Amniotic epithelial cell (primary cell): ENCODE measurements at regions not wholly inside any gene's neighbourhood (a gene's known extent, or its start where the extent isn't known, plus 50 kb on each side); places are given as distances from the start of the nearest gene placed in this dataset.
"Not testable (repeated sequence)": the region's sequence is repeated elsewhere in the genome, so short reads cannot be mapped to it uniquely, and the experiment has no call there.

Source experiments
- DNase-seq: peaks from one replicate; pipeline ENCODE4 v3.0.0-alpha.2; 2010; ENCODE audit warnings: low read depth

GRCh38 chr6:165846123-165846966 lies 183.3 kb upstream of the PDE10A start:
- no peak for DNase-seq

DNA sequence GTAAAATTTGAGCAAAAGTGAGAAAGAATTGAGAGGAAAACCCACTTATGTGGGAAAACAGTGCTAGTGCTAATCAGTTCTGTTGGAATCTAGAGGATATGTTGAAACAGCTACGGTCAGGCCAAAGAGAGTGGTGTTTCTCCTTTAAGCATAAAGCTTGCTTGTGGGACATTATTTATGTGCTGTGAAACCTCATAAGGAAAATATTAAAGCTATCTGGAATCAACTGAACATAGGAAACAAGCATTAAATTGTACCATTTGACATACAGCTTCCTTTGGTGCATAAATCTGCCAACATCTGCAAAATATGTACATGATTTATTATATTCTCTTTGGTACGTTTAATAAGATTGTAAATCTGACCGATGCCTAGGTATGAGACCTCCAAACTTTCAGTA lies 182.5 kb upstream of the PDE10A start:
- peak; percentile 88 for DNase-seq

DNA sequence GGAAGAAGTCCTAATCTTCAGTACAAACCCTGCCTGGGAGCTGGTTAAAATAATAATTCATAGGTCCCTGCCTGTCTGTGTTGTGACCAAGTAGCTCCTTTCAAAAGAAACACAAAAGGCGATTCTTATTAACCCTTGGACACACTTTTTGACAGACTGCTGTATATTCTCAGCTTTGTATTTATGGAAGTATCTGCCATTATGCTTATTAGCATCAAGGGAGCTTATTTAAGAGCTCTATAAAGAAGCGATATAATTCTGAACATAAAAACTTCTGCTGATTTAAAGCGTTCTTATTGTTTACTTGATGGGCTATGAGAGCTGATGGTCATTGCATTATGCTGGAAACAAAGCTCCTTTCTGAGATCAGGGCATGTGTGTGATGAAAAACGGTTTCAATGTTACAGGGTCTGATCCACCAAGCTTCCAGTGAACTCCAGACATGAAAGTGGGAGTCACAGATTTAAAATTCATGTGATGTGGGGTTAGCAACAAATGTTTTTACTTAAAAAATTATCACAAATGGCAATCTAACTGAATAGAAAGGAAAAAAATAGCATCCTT lies 181.8 kb upstream of the PDE10A start:
- no peak for DNase-seq

- no peak for DNase-seq
These were observed 181.2 kb upstream of the PDE10A start for GRCh38 chr6:165844232-165844631.

- DNase-seq: no peak
These were observed 180.6 kb upstream of the PDE10A start for GRCh38 chr6:165843568-165844113.

- no peak for DNase-seq
These were observed 180.1 kb upstream of the PDE10A start for GRCh38 chr6:165843121-165843520.

DNA sequence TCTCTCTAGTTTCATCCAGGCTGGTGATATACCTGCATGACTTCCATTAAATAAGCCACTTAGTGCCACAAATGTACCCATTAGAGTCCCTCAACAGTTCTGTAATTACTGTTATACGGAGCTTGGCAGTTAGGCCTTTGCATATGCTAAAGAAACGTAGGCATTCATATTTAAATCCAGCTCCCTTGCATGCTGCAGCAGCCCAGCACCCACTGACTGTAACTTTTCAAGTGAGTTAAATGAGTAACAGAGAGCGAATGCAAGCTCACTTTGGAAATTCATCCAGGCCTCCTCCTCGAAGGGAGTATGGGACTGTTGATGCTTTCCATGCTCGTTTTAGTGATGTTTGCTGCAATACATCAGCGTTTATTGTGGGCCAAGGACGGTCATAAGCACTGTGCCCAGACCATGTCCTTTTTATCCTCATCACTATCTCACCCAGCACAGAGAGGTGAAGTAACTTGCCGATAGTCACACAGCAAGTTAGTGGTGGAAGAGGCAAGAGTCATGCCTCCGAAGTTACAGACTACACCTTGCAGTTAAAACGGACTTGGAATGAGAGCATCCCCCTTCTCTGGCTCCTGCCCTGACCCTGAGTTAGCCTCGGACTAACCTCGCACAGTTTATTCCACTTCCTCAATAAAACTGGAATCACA lies 179.4 kb upstream of the PDE10A start:
- DNase-seq: no peak

GRCh38 chr6:165841153-165841558 lies 178.1 kb upstream of the PDE10A start:
- no peak for DNase-seq

GRCh38 chr6:165837948-165838745 lies 175.1 kb upstream of the PDE10A start:
- DNase-seq: peak; percentile 42

DNA sequence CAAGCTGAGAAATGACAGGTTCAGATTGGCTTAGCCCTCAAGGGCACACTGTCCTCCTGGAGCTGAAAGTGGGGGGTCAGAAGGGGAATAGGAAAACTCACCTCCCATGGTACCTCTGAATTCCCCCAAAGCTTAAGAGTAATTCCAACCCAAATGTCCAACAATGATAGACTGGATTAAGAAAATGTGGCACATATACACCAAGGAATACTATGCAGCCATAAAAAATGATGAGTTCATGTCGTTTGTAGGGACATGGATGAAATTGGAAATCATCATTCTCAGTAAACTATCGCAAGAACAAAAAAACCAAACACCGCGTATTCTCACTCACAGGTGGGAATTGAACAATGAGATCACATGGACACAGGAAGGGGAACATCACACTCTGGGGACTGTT lies 173.6 kb upstream of the PDE10A start:
- DNase-seq: not testable (repeated sequence)

- no peak for DNase-seq
These were observed 172.4 kb upstream of the PDE10A start for GRCh38 chr6:165835410-165835851.

DNA sequence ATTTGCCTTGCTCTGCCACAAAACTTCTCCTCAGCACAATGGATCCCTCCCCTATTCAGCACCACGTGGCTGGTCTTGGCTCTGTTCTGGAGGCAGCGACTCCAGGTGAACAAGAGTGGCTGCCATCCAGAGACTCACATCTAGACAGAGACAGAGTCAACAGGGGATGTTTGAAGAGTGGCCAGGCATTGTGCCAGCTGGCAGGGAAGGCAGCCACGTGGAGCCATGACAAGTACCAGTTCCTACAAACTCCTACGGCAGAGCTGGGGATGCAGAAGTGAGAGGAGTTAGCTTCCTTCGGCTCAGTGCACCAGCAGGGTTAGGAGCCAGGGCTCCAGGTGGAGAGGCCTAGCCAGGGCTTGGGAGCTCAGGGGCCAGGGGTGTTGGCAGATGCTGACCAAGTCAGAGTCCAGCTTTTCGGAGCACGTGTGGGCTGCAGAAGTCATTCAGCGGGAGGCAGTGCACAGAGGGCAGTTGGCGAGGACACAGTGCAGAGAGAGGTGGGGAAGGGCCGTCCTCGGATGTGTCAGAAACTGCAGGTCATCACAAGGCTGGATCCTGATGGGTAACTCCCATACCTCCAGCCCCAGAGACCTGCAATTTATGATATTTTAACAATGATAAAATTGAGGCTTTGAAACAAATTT lies 171.7 kb upstream of the PDE10A start:
- no peak for DNase-seq

- no peak for DNase-seq
These were observed 170.3 kb upstream of the PDE10A start for GRCh38 chr6:165833355-165833754.

DNA sequence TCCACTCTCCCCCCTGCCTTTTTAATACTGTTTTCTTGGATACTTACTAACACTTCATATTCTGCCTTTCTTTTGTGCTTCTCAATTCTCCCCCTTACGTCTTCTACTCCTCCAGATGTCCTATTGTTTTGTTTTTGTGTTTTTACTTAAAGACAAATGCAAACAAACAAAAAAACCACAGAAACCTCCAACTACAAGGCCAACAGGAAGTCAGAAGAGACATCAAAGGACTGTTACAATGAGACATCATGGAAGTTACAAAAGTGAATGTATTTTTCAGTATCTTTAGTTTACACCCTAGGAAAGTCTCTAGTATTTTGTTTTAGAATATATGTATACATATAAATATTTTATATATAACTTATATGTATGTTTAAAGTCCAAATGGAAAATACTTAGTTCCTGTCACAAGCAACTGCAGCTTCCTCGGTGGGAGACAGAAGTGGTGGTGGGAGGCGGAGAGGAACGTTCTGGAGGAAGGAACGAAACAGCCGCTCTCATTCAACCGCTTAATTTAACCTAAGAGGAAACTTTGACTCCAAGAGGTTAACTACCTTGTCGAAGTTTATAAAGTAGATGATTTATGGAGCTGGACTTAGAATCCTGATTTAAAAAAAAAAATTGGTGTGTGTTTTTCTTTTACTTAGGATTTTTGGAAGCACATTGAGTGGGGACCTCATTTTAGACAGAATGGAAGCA lies 168.9 kb upstream of the PDE10A start:
- DNase-seq: no peak

DNA sequence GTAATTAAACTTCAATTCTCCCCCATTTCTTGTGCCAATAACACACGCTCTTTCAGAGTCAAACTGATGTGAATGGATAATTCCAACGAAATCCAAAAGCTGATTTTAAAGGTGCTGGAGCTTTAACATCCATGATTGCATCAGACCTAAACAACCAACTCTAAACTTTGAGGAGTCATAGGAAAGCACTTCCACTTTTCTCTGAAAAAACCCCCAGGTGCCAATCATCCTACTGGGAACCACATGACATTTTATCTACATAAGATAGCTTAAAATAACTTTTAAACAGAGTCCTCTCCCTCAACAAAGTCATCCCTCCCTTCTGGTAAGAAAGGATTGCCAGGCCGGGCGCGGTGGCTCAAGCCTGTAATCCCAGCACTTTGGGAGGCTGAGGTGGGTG lies 167.7 kb upstream of the PDE10A start:
- peak; percentile 41 for DNase-seq

DNA sequence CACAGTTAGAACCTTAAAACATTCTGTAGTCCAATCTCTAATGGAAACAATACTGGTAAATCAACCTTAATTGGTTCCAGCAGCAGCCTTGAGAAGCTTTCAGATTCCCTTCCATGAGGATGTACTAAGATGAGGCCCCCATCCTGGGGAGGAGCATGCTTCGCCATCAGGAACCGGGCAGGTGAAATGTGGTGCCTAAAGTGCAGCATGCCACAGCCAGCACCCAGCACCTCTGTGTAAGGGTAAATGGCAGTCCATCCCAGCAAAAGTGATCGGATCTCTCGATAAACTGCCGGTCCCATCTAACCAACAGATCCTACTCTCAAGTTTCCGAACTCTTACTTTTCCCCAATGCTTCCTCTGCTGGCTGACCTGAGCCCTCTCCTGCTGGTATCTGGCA lies 166.3 kb upstream of the PDE10A start:
- DNase-seq: no peak

DNA sequence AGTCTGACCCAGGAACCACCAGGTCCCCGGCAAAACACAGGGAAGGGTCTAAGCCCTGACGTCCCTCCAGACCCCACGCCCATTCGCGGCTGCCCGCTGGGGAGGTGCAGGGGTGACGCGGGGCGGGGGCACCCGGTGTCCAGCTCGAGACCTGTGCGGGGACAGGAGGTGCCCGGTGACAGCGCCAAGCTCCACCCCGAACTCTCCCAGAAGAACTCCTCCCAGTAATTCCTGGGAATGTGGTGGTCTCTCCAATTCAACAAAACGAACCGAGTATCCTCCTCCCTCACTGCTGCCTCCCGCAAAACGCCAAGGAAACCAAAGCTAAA lies 164.1 kb upstream of the PDE10A start:
- DNase-seq: no peak

DNA sequence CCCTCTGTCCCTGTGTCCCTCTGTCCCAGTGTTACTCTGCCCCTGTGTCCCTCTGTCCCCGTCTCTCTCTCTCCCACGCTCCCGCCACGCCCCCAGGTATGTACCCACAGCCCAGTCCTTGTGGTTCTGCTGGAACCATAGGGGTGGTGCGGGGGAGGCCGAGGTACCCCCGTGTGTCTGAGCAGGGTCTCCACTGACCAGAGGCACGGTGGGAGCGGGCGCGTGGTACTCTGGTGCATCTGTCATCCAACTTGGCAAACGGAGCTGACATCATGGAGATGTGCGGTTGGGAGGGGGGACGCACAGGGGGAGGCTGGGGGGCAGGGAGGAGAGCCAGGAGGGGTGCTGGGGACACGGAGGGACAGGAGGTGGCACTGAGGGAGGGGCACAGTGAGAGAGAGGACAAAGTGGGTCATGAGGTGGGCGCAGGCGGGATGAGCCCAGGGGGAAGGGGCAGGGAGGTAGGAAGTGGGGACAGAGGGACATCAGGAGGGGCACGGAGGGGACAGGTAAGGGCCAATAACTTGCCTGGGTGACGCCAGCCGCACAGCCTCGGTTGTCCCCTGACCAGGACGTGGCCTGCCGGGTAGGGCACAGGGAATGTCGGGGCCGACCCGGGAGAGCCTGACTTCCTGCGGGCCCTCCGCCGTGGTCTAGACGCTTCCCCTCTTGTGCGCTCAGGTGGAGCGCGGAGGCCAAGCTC lies 163.6 kb upstream of the PDE10A start:
- DNase-seq: no peak

DNA sequence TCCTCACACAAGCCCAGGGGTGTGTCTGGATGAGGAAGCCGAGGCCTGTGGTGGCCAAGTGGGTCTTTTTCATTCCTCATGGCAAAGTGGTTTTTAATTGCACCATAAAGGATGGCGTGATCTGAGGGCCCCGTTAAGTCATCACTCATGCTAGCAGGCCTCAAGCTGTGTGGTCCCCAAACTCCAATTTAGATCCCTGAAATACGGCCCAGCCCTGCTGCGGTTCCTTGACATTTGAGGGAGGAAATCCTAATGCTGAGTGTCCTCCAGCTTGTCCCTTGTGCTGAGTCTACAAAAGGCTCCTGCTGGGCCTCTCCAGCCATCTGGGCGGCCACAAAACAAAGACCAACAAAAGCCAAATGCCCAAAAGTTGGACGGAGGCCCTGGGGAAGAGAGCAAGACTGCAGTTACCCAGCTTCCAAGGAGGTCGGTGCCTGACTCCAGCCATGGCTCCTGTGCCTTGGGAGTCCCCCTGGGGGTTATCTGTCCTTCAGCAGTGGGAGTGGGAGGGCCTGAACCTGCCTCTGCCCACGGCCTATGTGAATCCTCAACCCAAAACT lies 162.3 kb upstream of the PDE10A start:
- DNase-seq: no peak
